ENCODE measurements at regions not wholly inside any gene's neighbourhood (a gene's known extent, or its start where the extent isn't known, plus 50 kb on each side); places are given as distances from the start of the nearest gene placed in this dataset.
A peak's percentile ranks its signal among the peaks of the same experiment; 100 is the strongest.

- DNase-seq (ENCODE audit: low read depth) = no peak
- TF ChIP-seq, protein P1, sequence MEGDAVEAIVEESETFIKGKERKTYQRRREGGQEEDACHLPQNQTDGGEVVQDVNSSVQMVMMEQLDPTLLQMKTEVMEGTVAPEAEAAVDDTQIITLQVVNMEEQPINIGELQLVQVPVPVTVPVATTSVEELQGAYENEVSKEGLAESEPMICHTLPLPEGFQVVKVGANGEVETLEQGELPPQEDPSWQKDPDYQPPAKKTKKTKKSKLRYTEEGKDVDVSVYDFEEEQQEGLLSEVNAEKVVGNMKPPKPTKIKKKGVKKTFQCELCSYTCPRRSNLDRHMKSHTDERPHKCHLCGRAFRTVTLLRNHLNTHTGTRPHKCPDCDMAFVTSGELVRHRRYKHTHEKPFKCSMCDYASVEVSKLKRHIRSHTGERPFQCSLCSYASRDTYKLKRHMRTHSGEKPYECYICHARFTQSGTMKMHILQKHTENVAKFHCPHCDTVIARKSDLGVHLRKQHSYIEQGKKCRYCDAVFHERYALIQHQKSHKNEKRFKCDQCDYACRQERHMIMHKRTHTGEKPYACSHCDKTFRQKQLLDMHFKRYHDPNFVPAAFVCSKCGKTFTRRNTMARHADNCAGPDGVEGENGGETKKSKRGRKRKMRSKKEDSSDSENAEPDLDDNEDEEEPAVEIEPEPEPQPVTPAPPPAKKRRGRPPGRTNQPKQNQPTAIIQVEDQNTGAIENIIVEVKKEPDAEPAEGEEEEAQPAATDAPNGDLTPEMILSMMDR (IDR thresholded peaks at IDR 0.05; ENCODE audit: insufficient read depth, low read depth, low read length, missing control alignments) = no peak
- H3K4me3 ChIP-seq (ENCODE audit: low read length) = no peak overlapping the region
Observed at GRCh38 chr9:86749161-86749893, 198.0 kb downstream of the GAS1 start.

GRCh38 chr9:86747711-86748110 lies 199.6 kb downstream of the GAS1 start:
- no peak overlapping the region for H3K4me3 ChIP-seq (ENCODE audit: low read length)
- DNase-seq (ENCODE audit: low read depth) = no peak
- TF ChIP-seq, protein P1 (IDR thresholded peaks at IDR 0.05; ENCODE audit: insufficient read depth, low read depth, low read length, missing control alignments) = no peak

DNA sequence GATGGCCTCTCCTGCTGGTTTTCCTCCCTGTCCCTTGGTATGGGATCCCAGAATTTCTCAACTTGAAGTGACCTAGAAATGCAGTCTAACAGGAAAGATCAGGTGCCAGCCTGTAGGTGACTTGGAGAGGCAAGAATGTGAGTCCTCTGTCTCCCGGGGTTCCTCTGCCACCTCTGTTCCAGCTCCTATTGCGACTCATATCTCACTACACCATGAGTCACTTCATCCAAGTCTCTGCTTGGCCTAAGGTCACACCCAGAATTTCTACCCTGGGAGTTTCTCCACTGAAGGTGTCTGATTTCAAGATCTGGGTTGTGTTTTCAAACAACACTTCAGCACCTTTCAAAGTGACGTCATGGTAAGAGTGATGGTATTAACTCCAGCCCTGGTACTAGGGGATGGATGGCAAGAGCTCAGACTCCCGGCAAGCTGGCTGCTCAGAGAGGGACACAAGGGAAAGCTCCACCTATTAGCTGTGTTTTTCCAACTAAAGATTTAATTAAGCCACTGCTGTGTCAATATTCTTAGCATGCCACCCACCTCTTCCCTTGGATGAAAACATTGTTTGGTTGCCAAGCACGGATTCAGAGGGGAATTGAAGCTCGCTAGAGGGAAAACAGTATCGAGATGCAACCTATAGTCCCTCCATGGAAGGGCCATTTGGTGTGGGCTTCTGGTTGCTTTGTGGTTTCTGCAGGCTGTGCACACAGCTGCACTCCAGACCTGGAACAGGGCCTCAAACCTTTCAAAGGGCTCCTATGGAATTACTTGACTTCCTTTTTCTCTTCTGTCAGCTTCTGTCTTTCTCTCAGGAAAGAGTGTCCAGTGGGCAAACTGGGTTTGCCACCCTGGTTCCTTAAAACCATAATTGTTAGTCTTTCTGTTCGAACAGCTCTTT lies 205.7 kb downstream of the GAS1 start:
- TF ChIP-seq, protein P1 (IDR thresholded peaks at IDR 0.05; ENCODE audit: insufficient read depth, low read depth, low read length, missing control alignments) = no peak
- H3K4me3 ChIP-seq (ENCODE audit: low read length) = no peak overlapping the region
- DNase-seq (ENCODE audit: low read depth) = peak; percentile 98

GRCh38 chr9:86735772-86736458 lies 211.4 kb downstream of the GAS1 start:
- H3K4me3 ChIP-seq (ENCODE audit: low read length) = no peak overlapping the region
- TF ChIP-seq, protein P1 (IDR thresholded peaks at IDR 0.05; ENCODE audit: insufficient read depth, low read depth, low read length, missing control alignments) = no peak
- DNase-seq (ENCODE audit: low read depth) = no peak

DNA sequence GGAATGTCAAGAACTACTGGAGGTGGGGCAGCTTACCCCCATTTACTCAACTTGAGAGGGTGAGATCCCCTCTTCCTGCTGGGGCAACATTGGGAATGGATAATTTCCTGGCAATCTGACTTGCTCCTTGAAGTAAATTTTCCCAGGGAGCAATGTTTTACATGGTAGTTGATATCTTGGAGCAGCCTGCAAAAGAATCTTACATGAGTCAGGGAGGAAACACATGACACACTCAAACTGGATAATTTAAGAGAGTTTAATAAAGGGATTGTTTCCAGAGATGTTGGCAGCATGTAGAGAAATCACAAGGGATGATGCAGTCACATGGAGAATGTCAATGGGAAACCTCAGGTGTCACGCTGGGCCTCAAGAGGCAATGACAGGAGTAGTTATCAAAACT lies 212.5 kb downstream of the GAS1 start:
- DNase-seq (ENCODE audit: low read depth) = no peak
- TF ChIP-seq, protein P1 (IDR thresholded peaks at IDR 0.05; ENCODE audit: insufficient read depth, low read depth, low read length, missing control alignments) = no peak
- H3K4me3 ChIP-seq (ENCODE audit: low read length) = no peak overlapping the region

DNA sequence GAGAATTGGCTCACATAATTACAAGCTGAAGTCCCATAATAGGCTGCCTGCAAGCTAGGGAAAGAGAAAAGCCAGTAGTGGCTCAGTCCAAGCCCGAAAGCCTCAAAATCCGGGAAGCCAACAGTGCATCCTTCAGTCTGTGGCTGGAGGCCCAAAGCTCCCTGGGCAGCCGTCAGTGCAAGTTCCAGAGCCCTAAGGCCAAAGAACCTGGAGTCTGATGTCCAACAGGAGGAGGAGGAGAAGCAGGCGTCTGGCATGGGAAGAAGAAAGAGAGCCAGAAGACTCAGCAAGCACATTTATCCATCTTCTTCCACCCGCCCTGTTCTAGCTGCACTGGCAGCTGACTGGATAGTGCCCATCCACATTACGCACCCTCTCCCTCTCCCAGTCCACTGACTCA lies 213.4 kb downstream of the GAS1 start:
- no peak for DNase-seq (ENCODE audit: low read depth)
- TF ChIP-seq, protein P1 (IDR thresholded peaks at IDR 0.05; ENCODE audit: insufficient read depth, low read depth, low read length, missing control alignments) = no peak
- H3K4me3 ChIP-seq (ENCODE audit: low read length) = no peak overlapping the region

All from epithelial cell of esophagus (primary cell).